ENCODE measurements at regions not wholly inside any gene's neighbourhood (a gene's known extent, or its start where the extent isn't known, plus 50 kb on each side); places are given as distances from the start of the nearest gene placed in this dataset.

GRCh38 chr16:61344791-61345190, 691.4 kb downstream of the CDH8 start:
- TF ChIP-seq POLR2A (IDR thresholded peaks at IDR 0.05) (no peak), CTCF (IDR thresholded peaks at IDR 0.05 in 4 of 5, conservative IDR thresholded peaks at IDR 0.05 in 1 of 5) (no peak)
- Histone ChIP-seq H3K4me3 (no peak overlapping the region), H3K27me3 (no peaks in the 10 kb centered on the region), H3K4me1 (no peaks in the 10 kb centered on the region), H3K36me3 (no peaks in the 10 kb centered on the region), H3K9me3 (no peaks in the 10 kb centered on the region), H3K27ac (no peak overlapping the region)
- DNase-seq (no peak), ATAC-seq (no peak)
- intact Hi-C loops (cut with DNase I; ENCODE audit: low total_unique reads) (no loop called here), in situ Hi-C loops (cut with MboI; ENCODE audit: low sequenced_read_pairs in 4 of 4) (no loop called here)

- in situ Hi-C loops (cut with MboI; ENCODE audit: low sequenced_read_pairs in 4 of 4) (no loop called here), intact Hi-C loops (cut with DNase I; ENCODE audit: low total_unique reads) (no loop called here)
- H3K4me1 ChIP-seq: no peaks in the 10 kb centered on the region
- ATAC-seq (no peak), DNase-seq (no peak)
- H3K9me3 ChIP-seq: no peaks in the 10 kb centered on the region
- H3K27ac ChIP-seq: no peak overlapping the region
- no peaks in the 10 kb centered on the region for H3K27me3 ChIP-seq
- H3K36me3 ChIP-seq: no peaks in the 10 kb centered on the region
- no peak for TF ChIP-seq CTCF (IDR thresholded peaks at IDR 0.05 in 4 of 5, conservative IDR thresholded peaks at IDR 0.05 in 1 of 5)
- TF ChIP-seq POLR2A (IDR thresholded peaks at IDR 0.05): no peak
- no peak overlapping the region for H3K4me3 ChIP-seq
These were observed 703.8 kb downstream of the CDH8 start for GRCh38 chr16:61332461-61332860.

DNA sequence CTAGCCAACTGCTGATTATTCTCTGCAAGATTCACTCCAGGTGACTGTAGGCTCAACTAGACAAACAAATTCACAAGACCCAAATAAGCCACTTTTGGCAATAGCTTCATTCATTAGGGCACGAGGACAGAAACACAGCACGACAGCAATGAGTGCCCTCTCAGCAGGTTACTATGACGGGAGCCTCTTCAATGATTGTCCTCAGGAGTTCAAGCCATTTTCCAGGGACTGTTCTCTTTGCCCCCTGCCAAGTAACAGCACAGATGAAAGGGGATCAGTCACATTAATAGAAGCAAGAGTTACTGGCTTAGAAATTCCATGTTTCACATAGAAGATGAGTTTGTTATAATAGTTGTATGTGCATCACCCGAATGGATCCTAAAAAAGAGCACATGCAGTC, 712.2 kb downstream of the CDH8 start:
- Histone ChIP-seq H3K27ac (no peak overlapping the region), H3K4me1 (no peaks in the 10 kb centered on the region), H3K4me3 (no peak overlapping the region), H3K36me3 (no peaks in the 10 kb centered on the region), H3K9me3 (peaks cover 0 to 4% (median 0%) of the 10 kb centered on the region in 3 donors), H3K27me3 (no peaks in the 10 kb centered on the region)
- ATAC-seq (no peak), DNase-seq (no peak)
- in situ Hi-C loops (cut with MboI; ENCODE audit: low sequenced_read_pairs in 4 of 4): no loop called here
- intact Hi-C loops (cut with DNase I; ENCODE audit: low total_unique reads): no loop called here
- no peak for TF ChIP-seq CTCF (IDR thresholded peaks at IDR 0.05 in 4 of 5, conservative IDR thresholded peaks at IDR 0.05 in 1 of 5)

DNA sequence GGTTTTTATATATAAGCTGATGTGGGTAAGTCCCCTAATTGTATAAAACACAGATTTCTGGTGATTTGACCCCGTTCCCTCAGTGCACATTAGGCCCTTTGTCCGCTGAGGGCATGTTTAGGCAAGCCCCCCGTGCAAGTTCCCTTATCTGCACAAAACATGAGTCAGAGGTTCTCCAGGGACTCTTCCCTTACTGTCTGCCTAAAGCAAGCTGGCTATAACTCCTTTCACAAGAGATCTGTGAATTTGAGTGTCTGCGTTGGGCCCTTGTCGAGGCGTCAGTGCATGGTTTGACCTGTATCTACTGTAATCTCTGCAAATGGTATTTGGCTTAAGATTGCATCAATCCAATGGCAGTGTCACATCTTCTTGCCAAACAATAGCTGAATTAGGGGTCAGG, 712.8 kb downstream of the CDH8 start:
- in situ Hi-C loops (cut with MboI; ENCODE audit: low sequenced_read_pairs in 4 of 4): no loop called here
- H3K27ac ChIP-seq: no peak overlapping the region
- no peak overlapping the region for H3K4me3 ChIP-seq
- H3K36me3 ChIP-seq: no peaks in the 10 kb centered on the region
- H3K4me1 ChIP-seq: no peaks in the 10 kb centered on the region
- no peak for TF ChIP-seq POLR2A (IDR thresholded peaks at IDR 0.05)
- no peak for TF ChIP-seq CTCF (IDR thresholded peaks at IDR 0.05 in 4 of 5, conservative IDR thresholded peaks at IDR 0.05 in 1 of 5)
- no peak for ATAC-seq
- DNase-seq: no peak
- H3K9me3 ChIP-seq: peaks cover 0 to 4% (median 0%) of the 10 kb centered on the region in 3 donors
- no peaks in the 10 kb centered on the region for H3K27me3 ChIP-seq
- intact Hi-C loops (cut with DNase I; ENCODE audit: low total_unique reads): no loop called here

GRCh38 chr16:61320791-61321190, 715.4 kb downstream of the CDH8 start:
- Histone ChIP-seq H3K36me3 (no peaks in the 10 kb centered on the region), H3K27me3 (no peaks in the 10 kb centered on the region), H3K4me3 (no peak overlapping the region), H3K27ac (no peak overlapping the region), H3K9me3 (peaks cover 0 to 4% (median 0%) of the 10 kb centered on the region in 3 donors), H3K4me1 (no peaks in the 10 kb centered on the region)
- ATAC-seq (no peak), DNase-seq (no peak)
- in situ Hi-C loops (cut with MboI; ENCODE audit: low sequenced_read_pairs in 4 of 4) (no loop called here), intact Hi-C loops (cut with DNase I; ENCODE audit: low total_unique reads) (no loop called here)
- TF ChIP-seq POLR2A (IDR thresholded peaks at IDR 0.05) (no peak), CTCF (IDR thresholded peaks at IDR 0.05 in 4 of 5, conservative IDR thresholded peaks at IDR 0.05 in 1 of 5) (no peak)
